Urothelium cell line (cell line): ENCODE measurements at regions not wholly inside any gene's neighbourhood (a gene's known extent, or its start where the extent isn't known, plus 50 kb on each side); places are given as distances from the start of the nearest gene placed in this dataset.

Source experiments
- DNase-seq: peaks from one replicate; pipeline ENCODE4 v3.0.0; 2011; ENCODE audit warnings: low spot score, mixed read lengths
- FAIRE-seq: peaks from 2 replicates; lab custom pipeline; 2011; peaks lifted over from hg19 to GRCh38; lab: Jason Lieb, UNC

GRCh38 chr5:142479150-142479549, 154.3 kb upstream of the SPRY4 start:
- FAIRE-seq (no peak), DNase-seq (no peak)

DNA sequence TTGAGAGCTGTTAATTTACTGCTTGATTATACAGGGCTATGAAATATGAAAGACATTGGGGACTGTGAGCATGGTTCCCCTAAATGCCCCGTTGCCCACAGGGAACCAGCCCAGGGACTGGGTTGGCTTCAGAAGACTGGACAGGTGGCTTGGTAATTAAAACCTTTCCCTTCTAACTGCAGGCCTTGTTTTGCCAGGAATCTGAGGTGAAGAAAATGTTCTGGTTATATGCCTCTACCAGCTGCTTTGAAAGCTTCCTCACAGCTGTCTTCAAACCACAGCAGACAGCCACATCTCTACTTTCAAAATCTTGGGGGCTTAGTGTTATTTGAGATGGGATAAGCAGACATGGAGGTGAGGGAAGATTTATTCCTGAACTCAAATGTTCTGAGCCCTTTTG, 153.3 kb upstream of the SPRY4 start:
- FAIRE-seq = no peak
- no peak for DNase-seq

GRCh38 chr5:142475102-142475513, 150.3 kb upstream of the SPRY4 start:
- no peak for FAIRE-seq
- no peak for DNase-seq

GRCh38 chr5:142474431-142475094, 149.7 kb upstream of the SPRY4 start:
- DNase-seq (no peak), FAIRE-seq (no peak)

DNA sequence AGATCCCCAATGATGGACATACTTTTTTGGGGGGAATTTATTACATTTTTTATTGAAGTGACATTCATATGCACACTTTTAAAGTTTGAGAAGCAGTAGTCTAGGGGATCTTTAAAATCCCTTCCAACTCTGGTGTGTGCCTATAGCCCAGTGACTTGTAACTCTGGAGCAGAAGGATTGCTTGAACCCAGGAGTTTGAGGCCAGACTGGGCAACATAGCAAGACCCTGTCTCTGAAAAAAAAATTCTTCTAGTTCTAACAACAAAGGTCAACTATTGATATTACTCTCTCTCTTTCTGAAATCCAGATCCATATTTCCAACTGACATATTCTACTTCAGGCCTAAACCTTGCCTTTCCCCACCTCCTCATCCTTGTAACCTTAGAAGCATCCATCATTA, 148.2 kb upstream of the SPRY4 start:
- FAIRE-seq (no peak), DNase-seq (no peak)

DNA sequence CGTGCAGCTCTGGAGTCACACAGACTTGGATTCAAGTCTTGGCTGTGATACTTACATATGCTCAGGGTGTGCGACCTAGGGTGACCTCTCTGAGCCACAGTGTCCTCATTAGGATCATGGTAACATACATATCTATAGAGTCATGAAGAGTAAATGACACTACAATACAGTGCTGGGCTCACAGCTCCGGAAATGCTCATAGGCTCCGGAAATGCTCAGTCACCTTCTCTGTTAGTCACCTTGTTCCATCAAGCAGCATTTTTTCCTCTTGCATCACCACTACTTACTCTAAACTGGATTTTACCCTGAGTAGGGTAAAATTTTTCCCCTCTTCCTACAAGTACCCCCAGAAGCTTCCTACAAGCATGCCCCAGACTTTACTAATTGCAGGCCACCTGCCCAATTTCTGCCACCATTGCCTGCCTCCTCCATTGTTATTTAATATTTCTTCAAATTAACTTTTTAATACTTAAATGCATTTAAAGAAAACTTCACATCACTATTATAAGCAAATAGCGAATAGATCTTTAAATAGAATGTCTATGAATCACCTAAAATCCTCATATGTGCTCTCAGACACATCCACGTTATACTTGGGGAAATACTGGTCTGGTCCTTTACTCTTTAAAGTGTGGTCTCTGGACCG, 147.6 kb upstream of the SPRY4 start:
- peak; percentile 72 for DNase-seq
- no peak for FAIRE-seq

- FAIRE-seq (no peak), DNase-seq (no peak)
These were observed 141.6 kb upstream of the SPRY4 start for GRCh38 chr5:142466195-142466971.

DNA sequence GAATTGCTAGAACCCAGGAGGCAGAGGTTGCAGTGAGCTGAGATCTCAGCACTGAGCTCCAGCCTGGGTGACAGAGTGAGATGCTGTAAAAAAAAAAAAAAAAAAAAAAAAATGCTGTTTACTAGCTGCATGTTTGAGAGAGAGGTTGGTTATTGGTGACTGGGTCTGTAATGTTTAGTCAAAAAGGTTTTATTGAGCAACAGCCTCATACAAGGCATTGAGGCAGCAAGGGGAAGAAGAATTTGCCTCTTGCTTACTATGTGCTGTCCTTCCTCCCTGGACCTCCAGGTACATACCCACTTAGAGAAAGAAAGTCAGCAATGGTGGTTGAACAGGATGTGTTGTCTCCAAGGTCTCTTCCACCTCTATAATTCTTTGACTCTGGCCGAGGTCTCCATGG, 140.7 kb upstream of the SPRY4 start:
- FAIRE-seq = no peak
- no peak for DNase-seq

DNA sequence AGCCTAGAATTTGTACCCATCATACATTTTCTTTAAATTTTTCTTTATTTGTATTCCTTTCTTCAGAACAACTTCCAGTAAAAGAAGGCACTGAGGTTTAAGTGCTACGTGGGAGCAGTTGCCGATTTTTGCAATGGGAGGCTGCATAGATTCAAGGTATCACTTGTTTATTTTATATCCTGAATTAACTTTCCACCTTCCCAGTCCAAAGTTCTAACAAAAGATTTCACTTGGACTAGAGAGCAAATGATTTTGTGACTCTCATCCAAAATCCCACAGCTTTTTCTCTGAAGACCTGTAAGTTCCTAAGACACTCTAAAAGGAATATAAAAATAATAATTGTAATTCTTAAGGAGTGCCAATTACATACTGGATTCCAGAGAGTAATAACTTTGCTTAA, 139.1 kb upstream of the SPRY4 start:
- no peak for FAIRE-seq
- no peak for DNase-seq

DNA sequence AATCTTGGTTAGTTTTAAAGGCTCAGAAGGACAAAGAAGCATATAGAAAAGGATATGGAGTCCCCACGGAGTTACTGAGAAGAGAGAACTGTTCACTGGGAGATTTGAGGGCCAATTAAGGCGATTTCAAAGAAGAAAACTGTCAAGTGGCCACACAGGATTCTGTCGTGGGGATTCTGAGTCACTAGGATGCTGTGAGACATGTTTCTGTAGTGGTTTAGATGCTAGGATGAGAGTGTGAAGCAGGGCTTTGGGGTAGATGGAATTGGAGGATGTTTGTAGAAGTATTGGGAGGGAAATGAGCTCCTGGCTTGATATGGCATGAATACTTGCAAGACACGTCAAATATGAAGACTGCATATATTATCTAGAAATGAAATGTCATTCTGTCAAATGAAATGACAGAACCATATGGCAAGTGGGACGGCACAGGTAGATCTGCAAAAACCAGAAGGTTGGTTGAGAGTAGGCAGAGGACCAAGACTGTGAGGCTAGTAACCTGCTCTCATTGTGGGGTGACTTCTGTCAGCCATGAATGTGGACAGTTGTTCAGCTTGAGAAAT, 136.3 kb upstream of the SPRY4 start:
- DNase-seq (no peak), FAIRE-seq (no peak)

DNA sequence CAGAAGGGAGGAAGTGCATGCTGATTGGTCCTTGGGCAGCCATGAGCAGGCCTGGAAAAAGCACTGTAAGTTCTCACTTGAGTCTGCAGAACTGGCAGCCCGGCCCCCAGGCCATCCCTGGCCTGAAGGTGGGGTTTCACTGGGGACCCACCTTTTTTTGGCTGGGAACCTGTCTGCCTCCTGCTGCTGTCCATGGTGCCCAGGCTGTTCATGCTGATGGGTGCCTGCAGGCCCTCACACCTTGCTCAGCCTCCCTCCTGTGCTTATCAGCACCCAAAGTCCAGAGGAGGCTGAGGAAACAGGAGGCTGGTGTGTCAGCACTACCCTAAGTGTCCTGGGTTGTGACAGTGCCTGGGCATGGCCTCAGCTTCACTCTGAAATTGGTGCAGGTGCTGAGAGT, 134.4 kb upstream of the SPRY4 start:
- DNase-seq (no peak), FAIRE-seq (no peak)

- DNase-seq (no peak), FAIRE-seq (no peak)
These were observed 131.0 kb upstream of the SPRY4 start for GRCh38 chr5:142455856-142456255.

- no peak for DNase-seq
- FAIRE-seq = no peak
These were observed 129.1 kb upstream of the SPRY4 start for GRCh38 chr5:142453932-142454331.

DNA sequence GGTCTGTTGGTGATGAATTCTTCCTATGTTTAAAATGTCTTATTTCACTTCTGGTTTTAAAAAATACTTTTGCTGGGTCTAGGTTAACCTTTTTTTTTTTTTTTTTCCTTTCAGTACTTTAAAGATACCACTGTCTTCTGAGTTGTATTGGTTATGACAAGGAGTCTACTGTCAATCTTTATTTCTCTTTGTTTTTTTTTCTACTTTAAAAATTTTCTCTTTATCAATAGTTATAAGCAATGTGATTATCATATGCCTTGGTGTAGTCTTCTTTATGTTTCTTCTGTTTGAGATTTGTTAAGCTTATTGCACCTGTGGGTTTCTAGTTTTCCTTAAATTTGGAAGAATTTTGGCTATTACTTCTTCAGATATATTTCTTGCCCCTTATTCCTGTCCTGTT, 125.6 kb upstream of the SPRY4 start:
- DNase-seq = no peak
- FAIRE-seq = no peak

DNA sequence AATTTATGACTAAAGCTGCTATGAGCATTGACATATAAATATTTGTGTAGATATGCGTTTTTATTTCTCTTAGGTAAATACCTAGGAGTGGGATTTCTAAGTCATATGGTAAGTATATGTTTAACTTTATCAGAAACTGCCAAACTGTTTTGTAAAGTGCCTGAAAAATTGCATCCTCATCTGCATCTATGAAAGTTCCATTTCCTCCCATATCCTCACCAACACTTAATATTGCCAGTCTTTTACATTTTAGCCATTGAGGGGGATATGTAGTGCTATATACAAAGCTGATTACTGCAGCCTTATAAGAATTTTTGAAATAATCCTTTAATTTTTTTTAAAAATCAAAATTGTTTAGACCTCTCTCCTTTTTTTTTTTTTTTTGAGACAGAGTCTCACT, 123.1 kb upstream of the SPRY4 start:
- FAIRE-seq (no peak), DNase-seq (no peak)

DNA sequence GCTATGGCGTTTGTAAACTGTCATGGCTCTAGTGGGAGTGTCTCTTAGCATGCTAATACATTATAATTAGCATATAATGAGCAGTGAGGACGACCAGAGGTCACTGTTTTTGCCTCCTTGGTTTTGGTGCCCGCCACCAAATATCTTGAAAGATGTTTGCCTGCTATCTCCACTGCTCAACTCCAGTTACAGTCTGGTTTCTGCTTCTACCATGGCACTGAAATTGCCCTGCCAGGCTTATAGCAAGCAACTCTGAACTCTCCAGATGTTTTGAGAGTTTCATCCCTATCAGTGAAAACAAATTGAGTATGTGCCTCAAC, 122.1 kb upstream of the SPRY4 start:
- FAIRE-seq = no peak
- DNase-seq = no peak

DNA sequence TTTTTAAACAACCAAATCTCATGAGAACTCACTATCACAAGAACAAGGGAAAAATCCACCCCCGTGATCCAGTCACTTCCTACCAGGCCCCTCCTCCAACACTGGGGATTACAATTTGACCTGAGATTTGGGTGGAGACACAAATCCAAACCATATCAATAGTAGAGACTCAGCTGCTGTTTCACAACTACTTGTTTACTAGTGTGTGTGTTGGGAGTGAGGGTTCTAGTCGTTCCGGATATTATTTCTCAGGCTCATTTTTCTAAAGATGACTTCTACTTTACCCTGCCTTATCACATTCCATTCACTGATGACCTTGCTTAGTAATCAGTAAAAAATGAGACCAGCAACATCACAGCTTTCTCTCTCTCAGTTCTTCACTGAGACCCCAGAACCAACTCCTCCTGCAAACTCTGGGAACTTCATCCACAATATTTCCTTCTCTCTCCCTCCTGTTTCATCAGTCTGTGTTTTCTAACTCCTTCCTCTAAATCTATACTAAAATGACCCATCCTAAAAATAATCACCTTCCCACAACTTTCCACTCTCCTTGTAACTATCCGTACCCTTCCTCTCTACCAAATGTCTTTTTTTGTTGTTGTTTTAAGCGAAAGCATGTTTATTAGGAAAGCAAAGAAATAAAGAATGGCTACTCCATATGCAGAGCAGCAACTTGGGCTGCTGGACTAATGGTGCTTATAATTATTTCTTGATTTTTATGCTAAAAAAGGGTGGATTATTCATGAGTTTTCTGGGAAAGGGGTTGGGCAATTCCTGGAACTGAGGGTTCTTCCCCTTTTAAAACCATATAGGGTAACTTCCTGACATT, 121.5 kb upstream of the SPRY4 start:
- DNase-seq (no peak), FAIRE-seq (no peak)

DNA sequence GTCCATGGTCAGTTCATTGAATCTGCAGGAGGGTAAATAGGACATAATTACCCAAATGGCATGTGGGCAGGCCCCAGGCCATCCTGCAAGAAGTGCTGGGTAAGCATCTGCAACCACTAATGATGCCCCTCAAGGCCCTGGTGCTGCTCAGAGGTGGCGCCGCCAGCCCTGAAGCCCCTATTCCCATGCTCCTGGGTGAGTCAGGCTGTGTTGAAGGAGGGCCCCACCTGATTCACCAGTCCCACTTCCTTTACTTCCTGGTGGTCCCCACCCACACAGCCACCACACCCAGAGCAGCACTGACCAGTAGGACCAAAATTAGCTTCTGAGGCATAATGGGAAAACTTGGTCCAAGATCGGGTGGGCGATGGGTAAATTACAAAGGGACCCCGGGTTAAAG, 120.4 kb upstream of the SPRY4 start:
- no peak for FAIRE-seq
- no peak for DNase-seq

DNA sequence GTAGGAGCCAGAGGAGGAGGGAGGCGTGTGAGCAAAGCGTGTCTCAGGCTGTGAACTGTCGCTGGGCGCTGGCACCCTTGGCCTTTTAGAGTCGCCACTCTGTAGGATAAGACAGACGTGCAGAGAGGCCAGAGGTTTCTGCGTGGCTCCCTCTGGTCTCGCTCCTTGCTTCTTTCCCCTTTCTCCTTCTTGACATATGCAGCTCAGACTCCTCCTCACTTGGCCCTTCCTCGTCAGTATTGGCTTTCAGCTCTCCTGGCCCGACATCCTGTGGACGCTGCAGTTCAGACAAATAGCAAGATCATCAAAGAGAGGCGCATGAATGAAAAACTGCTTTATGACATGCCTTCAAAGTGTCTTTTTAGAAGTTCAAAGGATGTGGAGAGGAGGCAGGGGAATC, 116.8 kb upstream of the SPRY4 start:
- DNase-seq = no peak
- FAIRE-seq = no peak

DNA sequence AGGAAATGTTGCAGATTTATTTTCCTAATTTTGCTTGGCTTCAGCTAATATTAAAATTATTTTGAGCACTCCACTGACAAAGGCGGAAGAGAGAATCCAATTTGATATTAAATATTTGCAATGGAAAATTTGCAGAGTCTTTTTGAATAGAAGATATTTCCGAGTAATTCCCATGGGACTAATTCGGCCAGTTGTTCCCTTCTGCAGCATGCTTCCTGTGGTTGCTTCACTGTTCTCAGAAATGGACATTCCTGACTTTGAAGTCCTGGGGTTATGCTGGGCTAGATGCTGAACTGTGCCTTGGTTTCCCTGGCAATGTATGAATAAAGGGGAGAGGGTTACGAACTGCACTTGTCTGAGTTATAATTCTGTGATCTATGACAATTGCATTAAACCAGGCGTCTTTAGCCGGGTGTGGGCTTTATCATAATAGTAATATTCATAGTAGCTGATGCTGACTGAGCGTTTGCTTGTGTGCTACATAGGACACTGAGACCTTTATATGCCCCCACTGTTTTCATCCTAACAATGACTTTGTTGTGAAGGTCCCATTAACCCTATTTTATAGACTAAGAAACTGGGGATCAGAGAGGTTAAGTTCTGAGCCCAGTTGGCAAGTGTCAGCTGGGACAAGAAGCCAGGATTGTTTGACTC, 114.5 kb upstream of the SPRY4 start:
- DNase-seq = no peak
- FAIRE-seq = no peak

DNA sequence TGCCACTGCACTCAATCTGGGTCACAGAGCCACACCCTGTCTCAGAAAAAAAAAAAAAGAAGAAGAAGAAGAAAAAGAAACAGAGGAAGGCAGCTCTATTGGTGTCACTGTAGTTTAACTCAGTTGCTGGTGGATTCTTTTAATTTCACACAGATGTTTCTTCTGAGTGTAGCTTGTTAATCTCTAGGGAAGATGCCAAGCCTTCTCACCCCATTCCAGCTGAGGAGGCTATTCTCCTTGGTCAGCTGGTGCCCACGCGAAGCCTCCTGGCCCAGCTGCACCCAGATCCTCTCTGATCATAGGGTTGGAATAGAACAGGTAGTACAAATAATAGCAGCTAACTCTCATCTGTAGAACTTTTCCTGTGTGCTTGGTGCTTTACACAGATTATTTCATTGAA, 113.8 kb upstream of the SPRY4 start:
- DNase-seq = no peak
- FAIRE-seq = no peak
